Activated T-cell treated with anti-CD3 and anti-CD28 coated beads for 4 hours (primary cell): ENCODE measurements at regions not wholly inside any gene's neighbourhood (a gene's known extent, or its start where the extent isn't known, plus 50 kb on each side); places are given as distances from the start of the nearest gene placed in this dataset.
"Not testable (repeated sequence)": the region's sequence is repeated elsewhere in the genome, so short reads cannot be mapped to it uniquely, and the experiment has no call there.

Experiments
- DNase-seq: peaks from one replicate; pipeline ENCODE4 v3.0.0-alpha.2; 2020

DNA sequence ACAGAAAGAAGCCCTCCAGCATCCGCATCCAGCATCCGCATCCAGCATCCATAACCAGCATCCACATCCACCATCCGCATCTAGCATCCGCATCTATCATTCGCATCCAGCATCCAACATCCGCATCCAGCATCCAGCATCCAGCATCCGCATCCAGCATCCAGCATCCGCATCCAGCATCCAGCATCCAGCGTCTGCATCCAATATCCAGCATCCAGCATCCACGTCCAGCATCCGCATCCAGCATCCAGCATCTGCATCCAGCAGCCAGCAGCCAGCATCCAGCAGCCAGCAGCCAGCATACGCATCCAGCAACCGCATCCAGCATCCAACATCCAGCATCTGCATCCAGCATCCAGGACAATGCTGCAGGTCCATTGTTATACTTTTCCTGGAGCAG is 671.0 kb upstream of the C16orf82 start:
- no peak for DNase-seq

DNA sequence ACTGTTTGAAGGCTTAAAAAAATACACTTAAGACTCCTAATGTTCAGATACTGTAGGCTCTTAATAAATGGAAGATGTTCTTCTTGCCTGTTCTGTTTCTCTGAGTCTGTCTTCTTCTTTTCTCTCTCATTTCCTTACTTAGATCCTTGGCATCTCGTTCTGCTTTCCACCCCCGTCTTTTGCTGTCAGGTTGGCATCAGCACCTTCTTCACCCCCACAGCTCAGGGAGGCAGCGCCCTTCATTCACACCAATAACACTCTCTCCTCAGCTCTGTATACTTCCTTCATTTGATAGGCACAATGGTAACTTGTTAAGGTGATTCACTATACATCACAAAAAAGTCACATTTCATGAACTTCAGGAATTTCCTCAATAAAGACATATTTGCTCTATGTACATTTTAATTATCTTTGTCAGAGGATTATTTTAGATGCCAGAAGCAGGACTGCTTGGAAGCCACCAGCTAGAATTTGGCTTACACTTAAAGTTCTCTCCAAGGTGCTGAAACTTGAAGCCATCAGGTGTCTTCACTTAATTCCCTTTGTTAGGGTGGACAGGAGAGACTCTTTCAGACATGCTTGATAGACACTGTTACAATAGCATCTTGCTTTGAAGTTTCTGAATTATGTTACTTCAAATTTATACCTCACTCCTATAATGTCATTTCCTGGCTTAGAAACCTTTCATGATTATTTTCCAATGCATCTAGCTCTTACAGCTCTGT is 670.1 kb upstream of the C16orf82 start:
- DNase-seq: no peak

DNA sequence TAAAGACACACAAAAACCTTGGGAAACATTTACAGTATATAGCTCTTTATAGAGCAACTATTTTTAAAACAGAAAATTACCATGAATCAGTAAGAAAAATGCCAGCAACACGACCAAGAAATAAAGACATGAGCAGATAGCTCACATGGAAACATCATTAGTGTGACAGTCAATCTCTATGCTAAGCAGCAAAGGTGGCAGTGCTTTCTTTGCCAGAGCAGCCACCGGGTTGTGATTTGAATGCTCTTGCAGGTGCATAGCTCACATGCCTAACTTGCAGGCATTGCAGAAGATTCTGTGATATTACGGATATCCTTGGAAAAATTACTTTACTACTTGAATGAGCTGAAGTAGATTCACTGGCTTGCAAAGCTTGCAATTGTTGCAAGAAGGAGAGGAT is 652.9 kb upstream of the C16orf82 start:
- DNase-seq: no peak

DNA sequence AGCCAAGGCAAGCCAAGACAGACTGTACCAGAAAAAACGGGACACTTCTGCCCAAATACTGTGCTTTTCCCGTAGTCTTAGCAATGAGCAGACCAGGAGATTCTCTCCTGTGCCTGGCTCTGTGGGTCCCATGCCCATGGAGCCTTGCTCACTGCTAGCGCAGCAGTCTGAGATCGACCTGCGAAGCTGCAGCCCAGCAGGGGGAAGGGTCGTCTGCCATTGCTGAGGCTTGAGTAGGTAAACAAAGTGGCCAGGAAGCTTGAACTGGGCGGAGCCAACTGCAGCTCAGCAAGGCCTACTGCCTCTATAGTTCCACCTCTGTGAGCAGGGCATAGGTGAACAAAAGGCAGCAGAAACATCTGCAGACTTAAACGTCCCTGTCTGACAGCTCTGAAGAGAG is 647.3 kb upstream of the C16orf82 start:
- DNase-seq: not testable (repeated sequence)

DNA sequence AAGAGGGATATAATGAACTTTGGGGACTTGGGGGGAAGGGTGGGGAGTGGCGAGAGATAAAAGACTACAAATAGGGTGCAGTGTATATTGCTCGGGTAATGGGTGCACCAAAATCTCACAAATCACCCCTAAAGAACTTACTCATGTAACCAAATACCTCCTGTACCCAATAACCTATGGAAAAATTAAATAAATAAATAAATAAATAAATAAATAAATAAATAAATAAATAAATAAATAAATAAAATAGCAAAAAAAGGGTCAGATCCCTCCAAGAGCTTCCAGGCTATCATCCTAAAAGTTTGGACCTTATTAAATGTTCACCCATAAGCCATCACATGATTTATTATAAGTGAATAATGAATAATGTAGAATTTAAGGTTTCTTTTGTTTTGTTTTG is 636.1 kb upstream of the C16orf82 start:
- no peak for DNase-seq

DNA sequence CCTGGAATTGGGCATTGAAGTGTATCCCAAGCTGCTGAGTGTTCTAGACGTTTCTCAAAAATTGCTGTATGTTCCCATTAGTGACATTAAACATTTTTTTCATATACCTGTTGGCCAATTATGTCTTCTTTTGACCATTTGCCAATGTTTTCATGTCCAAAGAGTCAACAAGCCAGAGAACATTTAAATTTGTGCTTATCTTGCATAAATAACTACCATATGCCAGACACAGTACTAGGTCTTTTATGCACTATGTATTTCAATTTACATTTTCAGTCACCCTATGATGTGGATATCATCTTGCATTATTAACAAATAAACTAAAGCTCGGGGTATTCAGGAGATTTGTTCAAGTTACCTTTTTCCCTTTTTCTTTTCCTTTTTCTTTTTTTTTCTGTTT is 632.9 kb upstream of the C16orf82 start:
- DNase-seq: no peak

DNA sequence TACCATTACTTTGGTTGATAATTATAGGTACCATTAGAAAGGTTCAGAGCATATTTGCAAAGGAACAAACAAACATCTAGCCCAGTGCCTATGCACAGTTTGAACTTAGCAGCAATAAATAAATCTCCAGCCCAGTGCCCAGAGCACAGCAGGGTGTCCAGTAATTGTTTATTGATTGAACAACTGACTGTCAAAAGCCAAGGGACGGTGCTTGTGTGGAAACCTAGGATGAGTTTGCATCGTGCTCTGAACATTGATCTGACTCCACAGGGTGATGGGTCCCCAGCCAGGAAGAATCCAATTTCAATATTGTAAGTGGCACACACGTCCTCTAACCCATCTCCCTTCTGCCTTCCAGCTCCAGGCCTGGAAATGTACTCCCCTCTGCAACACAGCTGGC is 625.5 kb upstream of the C16orf82 start:
- no peak for DNase-seq

DNA sequence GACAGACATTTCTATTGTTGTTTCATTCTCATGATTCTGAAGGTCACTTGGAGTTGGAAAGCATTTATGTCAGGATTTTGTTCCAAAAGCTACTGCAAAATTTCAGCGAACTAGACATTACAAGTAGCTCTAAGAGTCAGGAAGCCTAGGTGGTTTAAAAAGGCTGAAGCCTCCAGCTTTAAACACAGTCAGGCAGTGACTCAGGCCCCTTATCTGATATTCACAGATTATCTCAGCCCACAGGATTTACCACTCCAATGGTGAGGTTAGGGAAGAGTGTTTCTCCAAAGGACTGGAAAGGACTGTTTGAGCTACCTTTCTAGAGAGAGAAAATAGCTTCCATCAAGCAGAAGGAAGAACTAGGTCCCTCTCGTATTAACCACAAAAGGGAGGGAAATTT is 624.4 kb upstream of the C16orf82 start:
- DNase-seq: no peak

DNA sequence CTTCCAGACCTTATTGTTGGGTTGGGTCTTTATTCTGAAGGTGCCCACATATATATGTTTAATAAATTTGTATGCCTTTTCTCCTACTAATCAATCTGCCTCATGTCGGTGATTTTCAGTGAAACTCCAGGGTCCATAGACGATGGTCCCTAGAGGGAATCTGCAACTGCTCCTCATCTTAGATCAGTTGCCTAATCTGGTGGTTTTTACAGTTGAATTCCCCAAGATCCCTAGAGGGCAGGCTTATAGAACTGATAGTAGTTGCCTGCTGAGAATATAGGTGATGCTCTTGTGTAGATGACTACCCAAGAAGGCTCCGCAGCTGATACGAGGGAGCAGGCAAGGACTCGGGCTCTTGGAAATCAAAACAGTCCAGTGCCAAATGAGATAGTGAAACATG is 619.2 kb upstream of the C16orf82 start:
- DNase-seq: no peak

DNA sequence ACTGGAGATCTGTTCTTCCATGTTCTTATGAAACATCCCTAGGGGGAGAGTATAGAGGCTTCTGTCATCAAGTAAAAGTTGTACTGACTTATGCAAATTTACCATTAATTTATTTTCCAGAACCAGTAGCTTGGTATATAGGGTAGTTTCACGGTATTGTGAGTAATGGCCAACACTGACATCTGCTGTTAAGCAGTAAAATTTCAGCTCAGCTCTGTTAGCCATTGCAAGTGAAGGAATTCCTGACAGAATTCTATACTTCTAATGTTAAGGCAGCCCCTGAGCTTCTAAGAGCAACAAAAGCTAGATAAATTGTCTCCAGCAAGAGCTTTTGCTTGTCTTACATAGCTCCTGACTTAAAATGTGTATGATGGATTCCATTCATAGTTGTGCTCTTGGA is 613.5 kb upstream of the C16orf82 start:
- DNase-seq: no peak

DNA sequence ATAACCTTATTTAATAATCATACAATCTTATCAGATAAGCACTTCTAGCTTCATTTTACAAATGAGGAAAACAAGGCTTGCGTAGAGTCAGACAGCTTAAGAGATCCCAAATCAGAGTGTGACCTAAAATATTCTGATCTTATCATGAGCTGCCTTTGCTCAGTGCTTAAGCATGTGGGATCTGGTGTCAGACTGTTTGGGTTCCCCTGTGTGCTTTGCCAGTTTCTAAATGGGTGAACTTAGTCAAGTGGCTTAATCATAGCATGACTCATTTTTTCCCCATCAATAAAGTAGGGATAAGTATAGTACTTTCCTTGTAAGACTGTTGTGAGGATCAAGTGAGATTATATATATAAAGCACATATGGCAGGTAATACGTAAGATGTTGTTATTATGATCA is 612.6 kb upstream of the C16orf82 start:
- DNase-seq: no peak

DNA sequence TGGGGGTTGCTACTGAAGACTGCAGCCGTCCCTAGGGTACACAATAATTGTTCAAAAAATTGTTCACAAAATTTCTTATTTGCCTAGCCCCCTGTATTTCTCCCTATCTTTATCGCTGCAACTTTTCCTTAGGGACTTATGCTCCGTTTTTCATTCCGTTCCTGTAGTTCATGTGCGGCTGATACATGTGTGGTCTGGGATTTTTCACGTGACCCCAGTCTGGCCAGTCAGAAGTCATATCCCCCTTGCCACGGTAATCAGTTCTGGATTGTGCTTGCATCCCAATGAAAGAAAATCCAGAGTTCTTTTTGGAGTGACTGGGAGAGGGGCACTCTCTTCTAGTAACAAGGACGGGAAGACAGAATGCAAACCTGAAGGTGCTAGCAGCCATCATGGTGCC is 610.7 kb upstream of the C16orf82 start:
- no peak for DNase-seq

DNA sequence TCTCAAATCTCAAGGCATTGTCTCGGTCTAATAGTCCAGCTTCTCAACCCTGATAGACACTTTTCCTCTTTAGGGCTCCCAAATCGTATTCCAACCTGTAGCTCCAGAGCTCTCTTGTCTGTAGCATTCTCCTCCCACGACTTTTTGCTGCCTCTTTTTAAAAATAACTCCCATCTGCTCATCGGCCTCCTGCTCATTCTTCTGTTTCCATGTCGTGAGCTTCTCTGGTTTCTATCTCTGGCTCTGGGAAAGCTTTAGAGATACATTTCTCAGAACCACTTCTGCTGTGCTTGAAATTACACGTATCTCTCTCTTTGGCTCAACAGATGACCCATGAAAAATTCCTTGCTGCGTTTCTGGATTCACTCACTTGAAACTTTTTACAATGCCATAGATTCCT is 609.6 kb upstream of the C16orf82 start:
- DNase-seq: no peak

DNA sequence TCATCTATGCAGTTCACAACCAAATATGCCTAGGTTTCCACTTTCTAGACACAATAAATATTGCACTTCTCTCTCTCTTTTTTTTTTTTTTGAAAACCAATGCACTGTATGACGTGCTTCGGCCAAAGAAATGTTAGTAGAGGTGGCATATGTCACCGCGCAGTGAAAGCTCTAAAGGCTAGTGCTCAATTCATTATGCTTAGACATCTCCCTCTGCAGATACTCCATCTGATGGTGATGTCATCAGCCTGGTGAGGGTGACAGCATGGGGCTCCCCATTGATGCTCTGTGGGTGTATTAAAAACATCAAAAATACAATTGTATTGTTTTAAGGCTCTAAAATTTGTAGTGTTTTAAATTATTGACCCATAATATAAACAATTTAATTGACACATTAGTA is 608.8 kb upstream of the C16orf82 start:
- DNase-seq: no peak

DNA sequence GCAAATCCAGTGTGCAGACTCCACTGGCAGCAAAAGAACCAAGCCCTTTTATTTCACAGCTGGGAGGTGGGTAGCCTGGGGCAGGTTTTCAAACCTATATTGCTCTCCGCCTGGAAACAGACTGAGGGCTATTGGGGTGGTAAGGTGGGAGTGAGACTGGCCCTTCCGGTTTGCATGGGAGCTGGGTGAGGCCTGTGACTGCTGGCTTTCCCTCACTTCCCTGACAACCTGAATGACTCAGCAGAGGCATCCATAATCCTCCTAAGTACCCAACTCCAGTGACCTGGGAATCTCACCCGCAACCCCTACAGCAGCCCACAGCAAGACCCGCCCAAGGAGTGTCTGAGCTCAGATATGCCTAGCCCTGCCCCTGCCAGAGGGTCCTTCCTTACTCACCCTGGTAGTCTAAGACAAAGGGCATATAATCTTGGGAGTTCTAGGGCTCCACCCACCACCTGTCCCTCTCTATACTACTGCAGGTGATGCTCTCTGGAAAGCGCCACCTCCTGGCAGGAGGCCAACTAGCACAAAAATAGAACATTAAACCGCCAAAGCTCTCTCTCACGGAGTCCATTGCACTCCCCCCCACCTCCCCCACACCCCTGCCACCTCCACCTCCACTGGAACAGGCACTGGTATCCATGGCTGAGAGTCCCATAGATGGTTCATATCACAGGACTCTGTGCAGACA is 602.0 kb upstream of the C16orf82 start:
- DNase-seq: no peak

DNA sequence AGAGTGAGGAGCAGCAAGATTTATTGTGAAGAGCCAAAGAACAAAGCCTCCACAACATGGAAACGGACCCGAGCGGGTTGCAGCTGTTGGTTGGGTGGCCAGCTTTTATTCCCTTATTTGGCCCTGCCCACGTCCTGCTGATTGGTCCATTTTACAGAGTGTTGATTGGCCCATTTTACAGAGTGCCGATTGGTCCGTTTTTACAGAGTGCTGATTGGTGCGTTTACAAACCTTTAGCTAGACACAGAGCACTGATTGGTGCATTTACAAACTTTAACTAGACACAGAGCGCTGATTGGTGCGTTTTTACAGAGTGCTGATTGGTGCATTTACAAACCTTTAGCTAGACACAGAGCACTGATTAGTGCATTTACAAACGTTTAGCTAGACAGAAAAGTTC is 592.3 kb upstream of the C16orf82 start:
- DNase-seq: not testable (repeated sequence)

DNA sequence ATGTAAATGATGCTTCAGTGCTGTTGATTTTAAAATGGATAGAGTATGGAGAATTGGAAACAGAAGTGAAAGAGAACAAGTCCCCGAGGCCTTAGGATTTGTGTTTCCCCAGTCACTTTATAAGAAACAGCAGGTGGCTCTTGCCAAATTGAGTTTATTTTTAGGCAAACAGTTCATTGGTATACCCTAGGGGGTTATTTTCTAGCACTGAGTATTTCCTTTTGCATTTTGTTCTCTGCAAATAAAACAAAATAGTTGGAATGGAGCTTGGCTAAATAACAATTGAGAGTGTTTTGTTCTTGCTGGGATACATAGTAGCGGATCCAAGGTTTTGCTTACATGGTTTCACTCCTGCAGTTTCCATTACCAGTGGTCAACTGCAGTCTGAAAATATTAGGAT is 591.1 kb upstream of the C16orf82 start:
- DNase-seq: no peak

DNA sequence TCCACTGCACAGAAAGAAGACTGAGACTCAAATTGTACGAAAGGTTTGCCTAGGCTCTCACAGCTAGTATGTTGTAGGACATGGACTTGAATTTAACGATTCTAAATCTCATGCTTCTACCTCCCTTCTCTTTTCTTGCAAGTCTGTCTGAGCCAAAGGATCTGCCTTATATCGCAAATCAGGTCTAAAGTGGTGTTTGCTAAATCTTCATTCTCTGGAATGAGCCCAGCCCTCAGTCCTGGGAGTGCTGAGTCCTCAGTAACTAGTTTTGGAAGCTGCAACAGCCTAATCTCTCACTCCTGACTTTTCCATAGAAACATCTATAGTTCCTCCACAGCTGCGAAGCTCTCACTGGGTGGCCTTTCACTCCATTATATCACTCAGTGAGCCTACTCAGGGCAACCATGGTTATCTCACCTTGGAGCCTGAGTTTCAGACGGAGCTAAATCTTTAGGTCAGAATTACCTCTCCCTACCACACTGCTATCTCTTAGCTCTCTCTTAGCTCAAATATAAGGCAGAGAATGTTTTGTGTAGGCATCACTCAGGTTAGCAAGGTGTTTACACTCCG is 575.5 kb upstream of the C16orf82 start:
- DNase-seq: no peak

DNA sequence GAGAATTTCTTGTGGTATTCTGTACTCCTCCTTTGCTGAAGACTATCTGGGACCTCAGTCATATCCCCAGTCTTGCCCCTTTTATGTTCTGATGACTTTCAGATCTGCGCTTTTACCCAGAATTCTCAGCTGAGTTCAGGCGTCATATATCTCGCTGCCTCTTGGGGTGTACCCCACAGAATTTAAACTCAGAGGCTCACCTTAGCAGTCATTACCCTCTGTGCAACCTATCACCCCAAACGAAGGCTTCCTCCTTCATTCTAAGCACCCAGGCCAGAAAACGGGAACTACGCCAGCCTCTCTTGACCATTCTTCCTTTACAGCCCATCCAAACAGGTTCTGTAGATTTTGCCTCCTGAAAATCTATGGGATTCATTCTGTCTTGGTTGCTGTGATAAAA is 574.8 kb upstream of the C16orf82 start:
- no peak for DNase-seq

DNA sequence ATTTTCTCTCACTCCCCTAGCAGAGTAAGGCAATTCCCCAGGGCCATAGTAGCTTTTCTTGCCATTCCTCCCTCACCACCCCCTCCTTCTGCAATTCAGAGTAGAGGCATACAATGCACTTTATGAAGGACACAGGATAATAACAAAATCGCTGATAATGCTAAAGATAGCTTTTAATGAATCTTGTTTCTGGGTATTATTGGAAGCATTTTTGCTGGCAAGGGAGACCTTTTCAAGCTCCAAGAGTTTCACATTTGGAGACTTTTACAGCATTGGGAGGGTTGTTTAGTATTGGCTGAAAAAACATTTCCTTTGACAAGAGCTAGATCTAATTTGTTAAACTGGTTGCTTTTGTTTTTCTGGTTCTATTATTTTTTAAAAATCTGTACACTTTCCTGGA is 573.0 kb upstream of the C16orf82 start:
- DNase-seq: no peak

DNA sequence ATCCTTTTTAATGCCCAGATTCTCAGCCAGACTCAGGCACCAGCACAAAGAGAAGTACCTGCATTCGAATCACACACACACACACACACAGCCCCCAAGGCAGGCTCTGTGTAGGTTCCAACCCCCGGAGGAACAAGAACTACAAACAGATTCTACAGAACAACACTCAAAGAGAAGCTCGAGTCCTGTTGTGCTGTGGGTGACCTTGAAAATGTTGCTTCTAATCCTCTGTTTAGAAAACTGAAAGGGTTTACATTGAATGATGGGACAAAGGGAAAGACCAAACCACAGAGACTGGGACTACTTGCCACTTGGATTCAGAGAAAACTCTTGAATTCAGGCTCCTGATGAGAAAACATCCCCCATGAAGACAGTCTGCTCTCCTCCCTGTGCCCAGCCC is 568.8 kb upstream of the C16orf82 start:
- DNase-seq: no peak

DNA sequence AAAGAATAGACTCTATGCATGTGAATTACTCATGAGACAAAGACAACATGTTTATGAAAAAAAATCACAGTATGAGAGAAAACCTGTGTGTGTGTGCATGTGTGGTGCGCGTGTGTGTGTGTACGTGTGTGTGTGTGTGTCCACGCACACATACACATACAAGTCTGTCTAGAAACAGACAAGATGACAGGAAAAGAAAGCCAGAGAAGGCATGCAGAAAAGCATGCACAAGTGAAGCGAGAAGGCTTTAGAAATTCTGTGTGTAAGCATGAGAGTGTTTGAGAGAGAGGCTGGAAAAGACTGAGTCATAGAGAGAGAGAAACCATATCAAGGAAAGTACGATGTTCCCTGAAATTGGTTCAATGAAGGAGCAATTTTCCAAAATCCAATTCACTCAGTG is 566.4 kb upstream of the C16orf82 start:
- DNase-seq: no peak

DNA sequence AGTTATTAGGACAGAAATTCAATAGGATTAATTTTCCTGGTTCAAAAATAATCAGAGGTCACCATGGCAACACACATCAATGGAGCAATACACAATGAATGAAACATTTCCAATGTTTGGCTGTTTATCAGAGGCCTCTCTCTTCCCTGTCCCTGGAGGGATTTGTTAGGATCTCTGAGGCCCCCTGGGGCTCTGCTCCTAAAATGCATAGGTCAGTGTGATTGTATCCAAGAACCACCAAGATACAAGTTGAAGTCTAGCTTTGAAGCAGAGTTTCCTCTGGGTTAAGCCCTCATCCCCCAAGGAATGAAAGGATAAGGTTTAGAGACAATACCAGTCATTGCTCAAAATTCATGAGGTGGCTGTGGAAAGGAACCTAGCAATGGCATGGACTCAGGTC is 561.2 kb upstream of the C16orf82 start:
- no peak for DNase-seq

DNA sequence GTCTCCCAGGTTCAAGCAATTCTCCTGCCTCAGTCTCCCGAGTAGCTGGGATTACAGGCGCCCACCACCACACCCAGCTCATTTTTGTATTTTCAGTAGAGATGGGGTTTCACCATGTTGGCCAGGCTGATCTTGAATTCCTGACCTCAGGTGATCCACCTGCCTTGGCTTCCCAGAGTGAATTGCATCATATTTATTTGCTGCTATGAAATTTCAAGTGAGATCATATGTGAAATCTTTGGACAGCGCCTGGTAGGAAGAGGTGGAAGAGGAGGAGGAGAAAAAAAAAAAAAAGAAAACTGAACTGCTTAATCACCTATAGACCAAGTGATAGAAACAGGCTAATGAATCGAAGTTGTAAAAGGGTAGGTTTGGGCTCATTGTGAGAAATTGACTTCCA is 557.8 kb upstream of the C16orf82 start:
- not testable (repeated sequence) for DNase-seq

DNA sequence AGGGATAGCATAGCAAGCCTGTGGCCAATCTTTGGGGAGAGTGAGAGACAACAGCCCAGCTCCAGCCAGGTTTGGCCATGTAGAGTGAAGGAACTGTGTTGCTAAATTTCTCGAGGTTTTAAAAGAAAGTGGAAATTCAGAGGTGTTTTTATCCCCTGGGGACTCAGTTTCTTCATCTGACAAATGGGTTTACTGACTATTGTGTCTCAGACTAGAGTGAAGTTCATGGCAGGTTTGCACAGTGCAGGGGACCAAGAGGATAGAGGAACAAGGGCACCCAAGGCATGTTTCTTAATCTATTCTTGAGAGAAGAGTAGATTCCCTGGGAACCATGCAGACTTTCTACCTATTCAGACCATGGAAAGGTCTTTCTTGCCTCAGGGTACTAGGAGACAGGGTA is 555.8 kb upstream of the C16orf82 start:
- DNase-seq: no peak
